ENCODE measurements at regions not wholly inside any gene's neighbourhood (a gene's known extent, or its start where the extent isn't known, plus 50 kb on each side); places are given as distances from the start of the nearest gene placed in this dataset.

GRCh38 chr10:10213237-10213636, 804.4 kb upstream of the CELF2 start:
- no peak for DNase-seq (ENCODE audit: low read depth)

- DNase-seq (ENCODE audit: low read depth) = peak; percentile 77
Measured at GRCh38 chr10:10222304-10222841, 795.3 kb upstream of the CELF2 start.

- DNase-seq (ENCODE audit: low read depth) = peak; percentile 7
Measured at GRCh38 chr10:10223131-10223530, 794.5 kb upstream of the CELF2 start.

- no peak for DNase-seq (ENCODE audit: low read depth)
Measured at GRCh38 chr10:10225136-10225676, 792.5 kb upstream of the CELF2 start.

GRCh38 chr10:10233229-10233628, 784.4 kb upstream of the CELF2 start:
- no peak for DNase-seq (ENCODE audit: low read depth)

GRCh38 chr10:10235003-10235402, 782.7 kb upstream of the CELF2 start:
- peak; percentile 6 for DNase-seq (ENCODE audit: low read depth)

GRCh38 chr10:10247585-10247984, 770.1 kb upstream of the CELF2 start:
- DNase-seq (ENCODE audit: low read depth) = no peak

GRCh38 chr10:10256860-10257259, 760.8 kb upstream of the CELF2 start:
- no peak for DNase-seq (ENCODE audit: low read depth)

GRCh38 chr10:10259013-10259412, 758.7 kb upstream of the CELF2 start:
- no peak for DNase-seq (ENCODE audit: low read depth)

GRCh38 chr10:10270126-10271050, 747.3 kb upstream of the CELF2 start:
- peak; percentile 1 for DNase-seq (ENCODE audit: low read depth)

GRCh38 chr10:10271639-10272192, 746.0 kb upstream of the CELF2 start:
- no peak for DNase-seq (ENCODE audit: low read depth)

- DNase-seq (ENCODE audit: low read depth) = no peak
Measured at GRCh38 chr10:10273661-10274060, 744.0 kb upstream of the CELF2 start.

- DNase-seq (ENCODE audit: low read depth) = no peak
Measured at GRCh38 chr10:10279906-10280305, 737.8 kb upstream of the CELF2 start.

GRCh38 chr10:10292501-10292900, 725.2 kb upstream of the CELF2 start:
- DNase-seq (ENCODE audit: low read depth) = no peak

GRCh38 chr10:10293041-10293440, 724.6 kb upstream of the CELF2 start:
- no peak for DNase-seq (ENCODE audit: low read depth)

- peak; percentile 19 for DNase-seq (ENCODE audit: low read depth)
Measured at GRCh38 chr10:10293481-10293951, 724.2 kb upstream of the CELF2 start.

GRCh38 chr10:10294184-10294880, 723.3 kb upstream of the CELF2 start:
- no peak for DNase-seq (ENCODE audit: low read depth)

GRCh38 chr10:10294881-10295529, 722.7 kb upstream of the CELF2 start:
- DNase-seq (ENCODE audit: low read depth) = no peak

- DNase-seq (ENCODE audit: low read depth) = no peak
Measured at GRCh38 chr10:10295537-10295936, 722.1 kb upstream of the CELF2 start.

GRCh38 chr10:10302689-10303088, 715.0 kb upstream of the CELF2 start:
- DNase-seq (ENCODE audit: low read depth) = no peak

GRCh38 chr10:10307036-10307435, 710.6 kb upstream of the CELF2 start:
- DNase-seq (ENCODE audit: low read depth) = no peak

GRCh38 chr10:10307551-10307950, 710.1 kb upstream of the CELF2 start:
- no peak for DNase-seq (ENCODE audit: low read depth)
